ENCODE measurements at regions not wholly inside any gene's neighbourhood (a gene's known extent, or its start where the extent isn't known, plus 50 kb on each side); places are given as distances from the start of the nearest gene placed in this dataset.
"Not testable (repeated sequence)": the region's sequence is repeated elsewhere in the genome, so short reads cannot be mapped to it uniquely, and the experiment has no call there.

GRCh38 chr5:68849906-68850305, 243.9 kb upstream of the SLC30A5 start:
- FAIRE-seq = no peak
- H3K9me3 ChIP-seq (ENCODE audit: control insufficient read depth in 2 of 3, insufficient read depth in 1 of 3, low read length in 3 of 3) = no peaks in the 10 kb centered on the region
- TF ChIP-seq, protein P1, sequence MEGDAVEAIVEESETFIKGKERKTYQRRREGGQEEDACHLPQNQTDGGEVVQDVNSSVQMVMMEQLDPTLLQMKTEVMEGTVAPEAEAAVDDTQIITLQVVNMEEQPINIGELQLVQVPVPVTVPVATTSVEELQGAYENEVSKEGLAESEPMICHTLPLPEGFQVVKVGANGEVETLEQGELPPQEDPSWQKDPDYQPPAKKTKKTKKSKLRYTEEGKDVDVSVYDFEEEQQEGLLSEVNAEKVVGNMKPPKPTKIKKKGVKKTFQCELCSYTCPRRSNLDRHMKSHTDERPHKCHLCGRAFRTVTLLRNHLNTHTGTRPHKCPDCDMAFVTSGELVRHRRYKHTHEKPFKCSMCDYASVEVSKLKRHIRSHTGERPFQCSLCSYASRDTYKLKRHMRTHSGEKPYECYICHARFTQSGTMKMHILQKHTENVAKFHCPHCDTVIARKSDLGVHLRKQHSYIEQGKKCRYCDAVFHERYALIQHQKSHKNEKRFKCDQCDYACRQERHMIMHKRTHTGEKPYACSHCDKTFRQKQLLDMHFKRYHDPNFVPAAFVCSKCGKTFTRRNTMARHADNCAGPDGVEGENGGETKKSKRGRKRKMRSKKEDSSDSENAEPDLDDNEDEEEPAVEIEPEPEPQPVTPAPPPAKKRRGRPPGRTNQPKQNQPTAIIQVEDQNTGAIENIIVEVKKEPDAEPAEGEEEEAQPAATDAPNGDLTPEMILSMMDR (IDR thresholded peaks at IDR 0.05; ENCODE audit: borderline replicate concordance, extremely low read depth, insufficient read depth) = no peak
- no peak overlapping the region for H3K4me3 ChIP-seq (ENCODE audit: low read length in 3 of 3)
- H3K36me3 ChIP-seq (ENCODE audit: control insufficient read depth in 2 of 3, insufficient read depth in 3 of 3, low read length in 3 of 3) = no peaks in the 10 kb centered on the region
- intact Hi-C loops (cut with DNase I) = no loop called here
- no peak for DNase-seq
- no peaks in the 10 kb centered on the region for H3K27me3 ChIP-seq (ENCODE audit: control insufficient read depth, insufficient read depth, low read length)
- no peak overlapping the region for H3K9ac ChIP-seq (ENCODE audit: low read length in 3 of 3)
- no peaks in the 10 kb centered on the region for H3K4me1 ChIP-seq (ENCODE audit: control insufficient read depth in 2 of 3, insufficient read depth in 2 of 3, low read depth in 1 of 3, low read length in 3 of 3)
- H3K27ac ChIP-seq (ENCODE audit: low read depth in 2 of 2, low read length in 2 of 2) = no peak overlapping the region

GRCh38 chr5:68861099-68861498, 232.7 kb upstream of the SLC30A5 start:
- H3K27ac ChIP-seq (ENCODE audit: low read depth in 2 of 2, low read length in 2 of 2) = no peak overlapping the region
- DNase-seq (no peak), FAIRE-seq (no peak)

GRCh38 chr5:68862560-68862959, 231.3 kb upstream of the SLC30A5 start:
- DNase-seq = no peak
- Histone ChIP-seq H3K27me3 (ENCODE audit: control insufficient read depth, insufficient read depth, low read length) (no peaks in the 10 kb centered on the region), H3K27ac (ENCODE audit: low read depth in 2 of 2, low read length in 2 of 2) (no peak overlapping the region), H3K9me3 (ENCODE audit: control insufficient read depth in 2 of 3, insufficient read depth in 1 of 3, low read length in 3 of 3) (peaks cover 0 to 4% (median 0%) of the 10 kb centered on the region in 3 donors), H3K36me3 (ENCODE audit: control insufficient read depth in 2 of 3, insufficient read depth in 3 of 3, low read length in 3 of 3) (no peaks in the 10 kb centered on the region), H3K4me3 (ENCODE audit: low read length in 3 of 3) (no peak overlapping the region), H3K9ac (ENCODE audit: low read length in 3 of 3) (no peak overlapping the region), H3K4me1 (ENCODE audit: control insufficient read depth in 2 of 3, insufficient read depth in 2 of 3, low read depth in 1 of 3, low read length in 3 of 3) (no peaks in the 10 kb centered on the region)
- TF ChIP-seq, protein P1 (IDR thresholded peaks at IDR 0.05; ENCODE audit: borderline replicate concordance, extremely low read depth, insufficient read depth) = no peak
- no peak for FAIRE-seq
- intact Hi-C loops (cut with DNase I) = no loop called here

More at GRCh38 chr5:68861099-68861498, 232.7 kb upstream of the SLC30A5 start:
- no peaks in the 10 kb centered on the region for H3K27me3 ChIP-seq (ENCODE audit: control insufficient read depth, insufficient read depth, low read length)
- H3K4me3 ChIP-seq (ENCODE audit: low read length in 3 of 3) = no peak overlapping the region
- peaks cover 0 to 4% (median 0%) of the 10 kb centered on the region in 3 donors for H3K9me3 ChIP-seq (ENCODE audit: control insufficient read depth in 2 of 3, insufficient read depth in 1 of 3, low read length in 3 of 3)
- H3K9ac ChIP-seq (ENCODE audit: low read length in 3 of 3) = no peak overlapping the region
- TF ChIP-seq, protein P1 (IDR thresholded peaks at IDR 0.05; ENCODE audit: borderline replicate concordance, extremely low read depth, insufficient read depth) = no peak
- no peaks in the 10 kb centered on the region for H3K36me3 ChIP-seq (ENCODE audit: control insufficient read depth in 2 of 3, insufficient read depth in 3 of 3, low read length in 3 of 3)
- no peaks in the 10 kb centered on the region for H3K4me1 ChIP-seq (ENCODE audit: control insufficient read depth in 2 of 3, insufficient read depth in 2 of 3, low read depth in 1 of 3, low read length in 3 of 3)
- intact Hi-C loops (cut with DNase I) = no loop called here

DNA sequence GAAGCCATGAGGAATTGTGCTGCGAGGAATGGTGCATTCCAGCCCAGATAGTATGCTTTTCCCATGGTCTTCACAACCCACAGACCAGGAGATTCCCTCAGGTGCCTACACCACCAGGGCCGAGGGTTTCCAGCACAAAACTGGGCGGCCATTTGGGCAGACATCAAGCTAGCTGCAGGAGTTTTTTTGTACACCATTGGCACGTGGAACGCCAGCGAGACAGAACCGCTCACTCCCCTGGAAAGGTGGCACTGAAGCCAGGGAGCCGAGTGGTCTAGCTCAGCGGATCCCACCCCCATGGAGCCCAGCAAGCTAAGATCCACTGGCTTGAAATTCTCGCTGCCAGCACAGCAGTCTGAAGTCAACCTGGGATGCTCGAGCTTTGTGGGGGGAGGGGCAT, 228.6 kb upstream of the SLC30A5 start:
- H3K36me3 ChIP-seq (ENCODE audit: control insufficient read depth in 2 of 3, insufficient read depth in 3 of 3, low read length in 3 of 3); H3K27ac ChIP-seq (ENCODE audit: low read depth in 2 of 2, low read length in 2 of 2); H3K9ac ChIP-seq (ENCODE audit: low read length in 3 of 3); DNase-seq; H3K4me1 ChIP-seq (ENCODE audit: control insufficient read depth in 2 of 3, insufficient read depth in 2 of 3, low read depth in 1 of 3, low read length in 3 of 3); H3K27me3 ChIP-seq (ENCODE audit: control insufficient read depth, insufficient read depth, low read length); H3K4me3 ChIP-seq (ENCODE audit: low read length in 3 of 3); intact Hi-C loops (cut with DNase I); FAIRE-seq; H3K9me3 ChIP-seq (ENCODE audit: control insufficient read depth in 2 of 3, insufficient read depth in 1 of 3, low read length in 3 of 3): not testable (repeated sequence)

All from kidney (tissue), 13 donors.